ENCODE measurements at regions not wholly inside any gene's neighbourhood (a gene's known extent, or its start where the extent isn't known, plus 50 kb on each side); places are given as distances from the start of the nearest gene placed in this dataset.

GRCh38 chr7:16942929-16943509 is 61.2 kb upstream of the AGR3 start:
- TF ChIP-seq, protein P1, sequence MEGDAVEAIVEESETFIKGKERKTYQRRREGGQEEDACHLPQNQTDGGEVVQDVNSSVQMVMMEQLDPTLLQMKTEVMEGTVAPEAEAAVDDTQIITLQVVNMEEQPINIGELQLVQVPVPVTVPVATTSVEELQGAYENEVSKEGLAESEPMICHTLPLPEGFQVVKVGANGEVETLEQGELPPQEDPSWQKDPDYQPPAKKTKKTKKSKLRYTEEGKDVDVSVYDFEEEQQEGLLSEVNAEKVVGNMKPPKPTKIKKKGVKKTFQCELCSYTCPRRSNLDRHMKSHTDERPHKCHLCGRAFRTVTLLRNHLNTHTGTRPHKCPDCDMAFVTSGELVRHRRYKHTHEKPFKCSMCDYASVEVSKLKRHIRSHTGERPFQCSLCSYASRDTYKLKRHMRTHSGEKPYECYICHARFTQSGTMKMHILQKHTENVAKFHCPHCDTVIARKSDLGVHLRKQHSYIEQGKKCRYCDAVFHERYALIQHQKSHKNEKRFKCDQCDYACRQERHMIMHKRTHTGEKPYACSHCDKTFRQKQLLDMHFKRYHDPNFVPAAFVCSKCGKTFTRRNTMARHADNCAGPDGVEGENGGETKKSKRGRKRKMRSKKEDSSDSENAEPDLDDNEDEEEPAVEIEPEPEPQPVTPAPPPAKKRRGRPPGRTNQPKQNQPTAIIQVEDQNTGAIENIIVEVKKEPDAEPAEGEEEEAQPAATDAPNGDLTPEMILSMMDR (IDR thresholded peaks at IDR 0.05) = no peak
- TF ChIP-seq POLR2A (IDR thresholded peaks at IDR 0.05) = no peak

Data from breast epithelium (tissue), 3 donors.